ENCODE measurements at regions not wholly inside any gene's neighbourhood (a gene's known extent, or its start where the extent isn't known, plus 50 kb on each side); places are given as distances from the start of the nearest gene placed in this dataset.
"Not testable (repeated sequence)": the region's sequence is repeated elsewhere in the genome, so short reads cannot be mapped to it uniquely, and the experiment has no call there.

DNA sequence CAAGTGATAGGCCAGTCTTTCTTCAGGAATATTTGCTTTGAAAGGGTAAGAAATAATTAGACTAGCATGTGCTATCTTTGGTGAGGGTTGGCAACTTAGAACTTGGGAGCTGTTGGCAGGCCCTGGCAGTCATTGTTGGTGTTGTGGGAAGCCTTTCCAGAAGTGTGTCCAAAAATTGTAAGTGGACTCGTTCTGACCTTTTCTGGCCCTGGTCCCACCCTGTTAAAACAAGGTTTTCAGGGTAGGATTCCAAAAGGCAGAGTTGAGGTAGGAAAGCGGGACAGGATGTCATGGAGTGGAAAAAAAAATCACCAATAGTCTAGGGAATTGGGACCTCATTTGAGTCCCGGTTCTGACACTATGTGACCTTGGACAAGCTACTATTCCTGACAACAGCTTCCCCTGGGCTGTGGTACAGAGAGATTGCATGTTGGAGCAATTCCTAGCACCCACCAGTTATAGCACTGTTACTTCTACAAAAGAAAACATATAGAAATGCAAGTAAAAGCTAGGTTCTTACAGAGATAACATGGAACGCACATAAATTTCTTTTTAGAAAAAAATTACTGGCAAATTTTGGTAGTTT, 299.3 kb upstream of the DDI1 start:
- ChIA-PET POLR2A (no interaction called here), CTCF (no interaction called here)
- no peak for DNase-seq (ENCODE audit: extremely low spot score)
- no peak for TF ChIP-seq TARDBP (IDR thresholded peaks at IDR 0.05)
- TF ChIP-seq ZNF384 (IDR thresholded peaks at IDR 0.05): no peak
- TF ChIP-seq SP1 (IDR thresholded peaks at IDR 0.05): no peak
- no peak for TF ChIP-seq ELF4 (IDR thresholded peaks at IDR 0.05)
- TF ChIP-seq LEF1 (IDR thresholded peaks at IDR 0.05; ENCODE audit: borderline replicate concordance): no peak
- no peak for TF ChIP-seq PKNOX1 (IDR thresholded peaks at IDR 0.05)
- TF ChIP-seq SUZ12 (IDR thresholded peaks at IDR 0.05): no peak
- TF ChIP-seq BHLHE40 (IDR thresholded peaks at IDR 0.05; ENCODE audit: borderline replicate concordance): no peak
- TF ChIP-seq ARNT (IDR thresholded peaks at IDR 0.05): no peak
- TF ChIP-seq NFRKB (IDR thresholded peaks at IDR 0.05): no peak

GRCh38 chr11:103737747-103738146, 298.7 kb upstream of the DDI1 start:
- TF ChIP-seq ARNT (IDR thresholded peaks at IDR 0.05) (no peak), SP1 (IDR thresholded peaks at IDR 0.05) (no peak), HDGF (IDR thresholded peaks at IDR 0.05; ENCODE audit: borderline replicate concordance) (no peak), ZNF384 (IDR thresholded peaks at IDR 0.05) (no peak), FOXM1 (IDR thresholded peaks at IDR 0.05; ENCODE audit: borderline replicate concordance) (no peak), LEF1 (IDR thresholded peaks at IDR 0.05; ENCODE audit: borderline replicate concordance) (no peak), L3MBTL2 (conservative IDR thresholded peaks at IDR 0.05) (no peak), PKNOX1 (IDR thresholded peaks at IDR 0.05) (no peak), CTBP1 (IDR thresholded peaks at IDR 0.05; ENCODE audit: borderline replicate concordance) (no peak), FOXK2 (IDR thresholded peaks at IDR 0.05) (no peak), FOXA1 (IDR thresholded peaks at IDR 0.05) (no peak)
- ChIA-PET POLR2A (no interaction called here), CTCF (no interaction called here)
- no peak for DNase-seq (ENCODE audit: extremely low spot score)

DNA sequence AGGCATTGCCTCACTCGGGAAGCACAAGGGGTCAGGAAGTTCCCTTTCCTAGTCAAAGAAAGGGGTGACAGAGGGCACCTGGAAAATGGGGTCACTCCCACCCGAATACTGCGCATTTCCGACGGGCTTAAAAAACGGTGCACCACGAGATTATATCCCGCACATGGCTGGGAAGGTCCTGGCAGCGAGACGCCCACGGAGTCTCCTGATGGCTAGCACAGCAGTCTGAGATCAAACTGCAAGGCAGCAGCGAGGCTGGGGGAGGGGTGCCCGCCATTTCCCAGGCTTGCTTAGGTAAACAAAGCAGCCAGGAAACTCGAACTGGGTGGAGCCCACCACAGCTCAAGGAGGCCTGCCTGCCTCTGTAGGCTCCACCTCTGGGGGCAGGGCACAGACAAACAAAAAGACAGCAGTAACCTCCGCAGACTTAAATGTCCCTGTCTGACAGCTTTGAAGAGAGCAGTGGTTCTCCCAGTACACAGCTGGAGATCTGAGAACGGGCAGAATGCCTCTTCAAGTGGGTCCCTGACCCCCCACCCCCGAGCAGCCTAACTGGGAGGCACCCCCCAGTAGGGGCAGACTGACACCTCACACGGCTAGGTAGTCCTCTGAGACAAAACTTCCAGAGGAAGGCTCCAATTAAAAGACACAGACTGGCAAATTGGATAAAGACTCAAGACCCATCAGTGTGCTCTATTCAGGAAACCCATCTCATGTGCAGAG, 297.2 kb upstream of the DDI1 start:
- POLR2A ChIA-PET; DNase-seq (ENCODE audit: extremely low spot score); CTCF ChIA-PET: not testable (repeated sequence)

- CTCF ChIA-PET: no interaction called here
- POLR2A ChIA-PET: no interaction called here
- no peak for DNase-seq (ENCODE audit: extremely low spot score)
- TF ChIP-seq LEF1 (IDR thresholded peaks at IDR 0.05; ENCODE audit: borderline replicate concordance): no peak
- no peak for TF ChIP-seq FOXM1 (IDR thresholded peaks at IDR 0.05; ENCODE audit: borderline replicate concordance)
- no peak for TF ChIP-seq TARDBP (IDR thresholded peaks at IDR 0.05)
- no peak for TF ChIP-seq BHLHE40 (IDR thresholded peaks at IDR 0.05; ENCODE audit: borderline replicate concordance)
- no peak for TF ChIP-seq CTBP1 (IDR thresholded peaks at IDR 0.05; ENCODE audit: borderline replicate concordance)
- no peak for TF ChIP-seq PKNOX1 (IDR thresholded peaks at IDR 0.05)
- TF ChIP-seq ZNF384 (IDR thresholded peaks at IDR 0.05): no peak
- TF ChIP-seq L3MBTL2 (conservative IDR thresholded peaks at IDR 0.05): no peak
- no peak for TF ChIP-seq FOXA1 (IDR thresholded peaks at IDR 0.05)
Measured at GRCh38 chr11:103744496-103745153, 291.8 kb upstream of the DDI1 start.

- no peak for TF ChIP-seq SUZ12 (IDR thresholded peaks at IDR 0.05)
- no peak for TF ChIP-seq FOXA1 (IDR thresholded peaks at IDR 0.05)
- no peak for TF ChIP-seq PKNOX1 (IDR thresholded peaks at IDR 0.05)
- TF ChIP-seq FOXK2 (IDR thresholded peaks at IDR 0.05): no peak
- no peak for TF ChIP-seq NFRKB (IDR thresholded peaks at IDR 0.05)
- TF ChIP-seq ARNT (IDR thresholded peaks at IDR 0.05): no peak
- no peak for TF ChIP-seq SP1 (IDR thresholded peaks at IDR 0.05)
- no peak for TF ChIP-seq TARDBP (IDR thresholded peaks at IDR 0.05)
- TF ChIP-seq LEF1 (IDR thresholded peaks at IDR 0.05; ENCODE audit: borderline replicate concordance): no peak
- no peak for TF ChIP-seq FOXM1 (IDR thresholded peaks at IDR 0.05; ENCODE audit: borderline replicate concordance)
- no peak for TF ChIP-seq BHLHE40 (IDR thresholded peaks at IDR 0.05; ENCODE audit: borderline replicate concordance)
- TF ChIP-seq HDGF (IDR thresholded peaks at IDR 0.05; ENCODE audit: borderline replicate concordance): no peak
- no peak for TF ChIP-seq ELF4 (IDR thresholded peaks at IDR 0.05)
- no peak for TF ChIP-seq CTBP1 (IDR thresholded peaks at IDR 0.05; ENCODE audit: borderline replicate concordance)
- no peak for TF ChIP-seq ZNF384 (IDR thresholded peaks at IDR 0.05)
- TF ChIP-seq L3MBTL2 (conservative IDR thresholded peaks at IDR 0.05): no peak
- ChIA-PET POLR2A (no interaction called here), CTCF (no interaction called here)
- no peak for DNase-seq (ENCODE audit: extremely low spot score)
Measured at GRCh38 chr11:103749158-103749557, 287.3 kb upstream of the DDI1 start.

- DNase-seq (ENCODE audit: extremely low spot score): no peak
- CTCF ChIA-PET: no interaction called here
- POLR2A ChIA-PET: no interaction called here
- TF ChIP-seq BHLHE40 (IDR thresholded peaks at IDR 0.05; ENCODE audit: borderline replicate concordance): no peak
- no peak for TF ChIP-seq PKNOX1 (IDR thresholded peaks at IDR 0.05)
- no peak for TF ChIP-seq FOXM1 (IDR thresholded peaks at IDR 0.05; ENCODE audit: borderline replicate concordance)
- no peak for TF ChIP-seq NFRKB (IDR thresholded peaks at IDR 0.05)
- TF ChIP-seq CTBP1 (IDR thresholded peaks at IDR 0.05; ENCODE audit: borderline replicate concordance): no peak
Measured at GRCh38 chr11:103768816-103769215, 267.6 kb upstream of the DDI1 start.
